Upper lobe of left lung (tissue), 6 donors: ENCODE measurements at regions not wholly inside any gene's neighbourhood (a gene's known extent, or its start where the extent isn't known, plus 50 kb on each side); places are given as distances from the start of the nearest gene placed in this dataset.

Experiments used
- ATAC-seq, 2 donors: fragments of 200-7000 bp; cut with Tn5 transposase; one replicate each; pipeline ENCODE4 v1.9.1; 2022; ENCODE audit warnings: mild to moderate bottlenecking in 2 of 2, moderate library complexity in 2 of 2; ENCODE audit not compliant: low FRiP score in 2 of 2
- DNase-seq, 2 donors: peaks; one replicate each; pipeline ENCODE4 v3.0.0-alpha.2; 2019 to 2020
- H3K27ac ChIP-seq, 4 donors: fragments of 200-600 bp; sonication (generic); one replicate each; pipeline ENCODE4 v1.5.1; 2016 to 2019
- H3K27me3 ChIP-seq, 4 donors: fragments of 200-600 bp; sonication (generic); one replicate each; pipeline ENCODE4 v1.5.1; 2017 to 2019
- H3K36me3 ChIP-seq, 4 donors: fragments of 200-600 bp; sonication (generic); one replicate each; pipeline ENCODE4 v1.5.1; 2016 to 2019
- H3K4me1 ChIP-seq, 4 donors: fragments of 200-600 bp; sonication (generic); one replicate each; pipeline ENCODE4 v1.5.1; 2018 to 2019
- H3K4me3 ChIP-seq, 4 donors: fragments of 200-600 bp; sonication (generic); one replicate each; pipeline ENCODE4 v1.5.1; 2017 to 2019; ENCODE audit warnings: mild to moderate bottlenecking in 2 of 4, moderate library complexity in 1 of 4
- H3K9me3 ChIP-seq, 4 donors: fragments of 200-600 bp; sonication (generic); one replicate each; pipeline ENCODE4 v1.5.1; 2018 to 2019
- CTCF ChIP-seq, 6 experiments: fragments of 450-650 bp in 4 of 6; fragments of 200-600 bp in 2 of 6; sonication (generic) in 2 of 6; IDR thresholded peaks; one replicate each; pipeline ENCODE4 v1.5.1; 2016 to 2019; ENCODE audit warnings: antibody characterized with exemption in 6 of 6
- EP300 ChIP-seq, 4 donors: sonication (generic); formaldehyde crosslinking; IDR thresholded peaks; one replicate each; pipeline ENCODE4 v1.5.1; 2017; ENCODE audit warnings: antibody characterized with exemption in 4 of 4, control low read depth in 2 of 4
- POLR2A ChIP-seq, 4 donors: fragments of 450-650 bp; IDR thresholded peaks; one replicate each; pipeline ENCODE4 v1.5.1; 2016 to 2017; ENCODE audit warnings: antibody characterized with exemption in 4 of 4, mild to moderate bottlenecking in 2 of 4
- POLR2AphosphoS5 ChIP-seq, 2 donors: sonication (generic); formaldehyde crosslinking; IDR thresholded peaks; one replicate each; pipeline ENCODE4 v1.5.1; 2017; ENCODE audit warnings: antibody characterized with exemption in 2 of 2
- WGBS, 2 donors: methylation state at CpG; one replicate each; pipeline ENCODE4 v1.1.5; 2017 to 2018; 5-methylcytosine and 5-hydroxymethylcytosine counted together
- donor health status: DM: no; HTN: no; CAD: no; lungs with moderate emphysema.
- donor health status: DM: no; HTN: yes; CAD: no; lungs with severe emphysema.

DNA sequence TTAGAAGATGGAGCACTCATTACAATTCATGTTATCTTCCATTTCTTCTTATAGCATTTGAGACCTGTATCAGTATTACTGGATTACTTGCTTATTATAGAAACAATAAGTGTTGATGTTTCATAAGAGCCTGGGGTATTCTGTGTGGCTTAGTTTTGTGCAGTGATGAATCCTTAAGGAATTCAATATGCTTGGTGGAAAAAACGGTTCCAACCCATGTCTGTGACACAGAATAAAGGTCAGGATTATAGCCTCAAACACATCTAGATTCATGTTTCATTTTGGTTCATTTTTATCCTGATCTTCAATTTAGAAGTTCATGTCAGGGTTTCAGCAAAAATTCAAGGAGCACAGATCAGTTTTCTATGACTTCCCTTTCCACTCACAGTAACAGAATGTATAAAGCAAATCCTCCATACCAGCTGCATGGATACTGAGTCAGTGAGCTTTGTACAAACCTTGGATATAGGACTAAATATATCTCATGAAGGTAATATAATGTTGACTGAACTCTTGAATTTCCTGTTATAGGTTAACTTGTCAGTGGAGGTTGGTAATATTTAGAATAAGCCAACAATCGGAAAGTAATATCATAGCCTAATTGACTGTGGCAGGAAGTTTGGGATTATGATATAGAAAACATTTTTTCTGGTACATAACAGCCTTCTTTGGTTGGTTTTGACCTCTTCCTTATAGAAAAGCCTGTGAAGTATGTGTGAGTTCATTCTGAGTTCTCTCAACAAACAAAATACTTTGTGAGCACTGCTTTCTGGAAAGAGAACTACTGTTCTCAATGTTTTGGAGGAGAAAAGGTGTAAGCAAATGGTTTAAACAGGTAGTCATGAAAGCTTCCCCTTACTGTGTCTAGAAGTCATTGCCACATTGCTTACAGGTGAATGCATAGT is 218.2 kb upstream of the TPM1 start:
- Histone ChIP-seq H3K9me3 (no peaks in the 10 kb centered on the region), H3K4me3 (no peak overlapping the region), H3K4me1 (no peaks in the 10 kb centered on the region), H3K27ac (no peak overlapping the region), H3K36me3 (no peaks in the 10 kb centered on the region), H3K27me3 (no peaks in the 10 kb centered on the region)
- ATAC-seq (no peak), DNase-seq (no peak)
- TF ChIP-seq POLR2A (IDR thresholded peaks at IDR 0.05): no peak
- TF ChIP-seq CTCF (IDR thresholded peaks at IDR 0.05): no peak
- no peak for TF ChIP-seq EP300 (IDR thresholded peaks at IDR 0.05)
- TF ChIP-seq POLR2AphosphoS5 (IDR thresholded peaks at IDR 0.05): no peak
- WGBS, 2 donors: 81 to 83% methylated on average over 2 of the region's 2 CpGs

DNA sequence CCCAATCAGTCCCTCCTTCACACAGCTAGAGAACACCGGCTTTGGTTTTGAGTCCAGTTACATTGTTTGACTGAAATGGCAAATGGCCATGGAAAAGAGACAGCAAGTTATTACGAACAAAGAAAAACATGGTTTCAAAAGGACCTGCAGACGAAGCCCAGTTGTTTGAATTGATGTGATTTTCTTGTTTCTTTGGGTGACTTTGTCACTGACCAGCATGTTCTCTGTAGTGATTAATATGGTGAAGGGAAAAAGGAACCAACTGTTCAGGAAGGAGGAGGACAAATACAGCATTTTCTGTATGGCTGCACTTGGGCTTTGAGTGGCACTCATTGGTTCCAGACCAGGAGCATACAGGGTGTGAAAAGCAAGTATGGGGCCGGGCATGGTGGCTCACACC is 217.4 kb upstream of the TPM1 start:
- H3K4me1 ChIP-seq: no peaks in the 10 kb centered on the region
- H3K27me3 ChIP-seq: no peaks in the 10 kb centered on the region
- no peaks in the 10 kb centered on the region for H3K9me3 ChIP-seq
- no peak overlapping the region for H3K4me3 ChIP-seq
- 79 to 86% methylated on average over 4 of the region's 4 CpGs for WGBS, 2 donors
- DNase-seq (no peak), ATAC-seq (no peak)
- H3K27ac ChIP-seq: no peak overlapping the region
- TF ChIP-seq CTCF (IDR thresholded peaks at IDR 0.05) (no peak), POLR2A (IDR thresholded peaks at IDR 0.05) (no peak), POLR2AphosphoS5 (IDR thresholded peaks at IDR 0.05) (no peak), EP300 (IDR thresholded peaks at IDR 0.05) (no peak)
- H3K36me3 ChIP-seq: no peaks in the 10 kb centered on the region

- TF ChIP-seq EP300 (IDR thresholded peaks at IDR 0.05) (no peak), POLR2AphosphoS5 (IDR thresholded peaks at IDR 0.05) (no peak), CTCF (IDR thresholded peaks at IDR 0.05) (no peak), POLR2A (IDR thresholded peaks at IDR 0.05) (no peak)
- 90 to 92% methylated on average over 1 of the region's 1 CpG for WGBS, 2 donors
- no peaks in the 10 kb centered on the region for H3K36me3 ChIP-seq
Observed at GRCh38 chr15:62826561-62826960, 216.0 kb upstream of the TPM1 start.

GRCh38 chr15:62828364-62828763 is 214.2 kb upstream of the TPM1 start:
- Histone ChIP-seq H3K9me3 (no peaks in the 10 kb centered on the region), H3K4me1 (no peaks in the 10 kb centered on the region), H3K36me3 (no peaks in the 10 kb centered on the region), H3K27me3 (no peaks in the 10 kb centered on the region), H3K27ac (no peak overlapping the region), H3K4me3 (no peak overlapping the region)
- no peak for TF ChIP-seq CTCF (IDR thresholded peaks at IDR 0.05)
- TF ChIP-seq EP300 (IDR thresholded peaks at IDR 0.05): no peak
- no peak for TF ChIP-seq POLR2A (IDR thresholded peaks at IDR 0.05)
- TF ChIP-seq POLR2AphosphoS5 (IDR thresholded peaks at IDR 0.05): no peak
- ATAC-seq (no peak), DNase-seq (no peak)
- WGBS, 2 donors: 82 to 100% methylated on average over 1 of the region's 1 CpG

More at GRCh38 chr15:62826561-62826960, 216.0 kb upstream of the TPM1 start:
- Histone ChIP-seq H3K9me3 (no peaks in the 10 kb centered on the region), H3K4me1 (no peaks in the 10 kb centered on the region), H3K27me3 (no peaks in the 10 kb centered on the region), H3K27ac (no peak overlapping the region), H3K4me3 (no peak overlapping the region)
- ATAC-seq (no peak), DNase-seq (no peak)

- Histone ChIP-seq H3K4me3 (no peak overlapping the region), H3K36me3 (no peaks in the 10 kb centered on the region), H3K27ac (no peak overlapping the region), H3K27me3 (no peaks in the 10 kb centered on the region), H3K9me3 (no peaks in the 10 kb centered on the region), H3K4me1 (no peaks in the 10 kb centered on the region)
- WGBS, 2 donors: 89 to 94% methylated on average over 2 of the region's 2 CpGs
- DNase-seq (no peak), ATAC-seq (no peak)
- TF ChIP-seq CTCF (IDR thresholded peaks at IDR 0.05): no peak
- TF ChIP-seq EP300 (IDR thresholded peaks at IDR 0.05): no peak
- no peak for TF ChIP-seq POLR2AphosphoS5 (IDR thresholded peaks at IDR 0.05)
- TF ChIP-seq POLR2A (IDR thresholded peaks at IDR 0.05): no peak
Observed at GRCh38 chr15:62832231-62832630, 210.3 kb upstream of the TPM1 start.
